RWPE2 (cell line): ENCODE measurements at regions not wholly inside any gene's neighbourhood (a gene's known extent, or its start where the extent isn't known, plus 50 kb on each side); places are given as distances from the start of the nearest gene placed in this dataset.

Experiments
- ATAC-seq: fragments of 200-7000 bp; cut with Tn5 transposase; 3 replicates; pipeline ENCODE4 v1.9.1; 2021; ENCODE audit warnings: low read depth
- DNase-seq: peaks from one replicate; pipeline ENCODE4 v3.0.0-alpha.2; 2020; ENCODE audit warnings: low spot score
- H3K27ac ChIP-seq: fragments of 450-650 bp; 2 replicates; pipeline ENCODE4 v1.5.1; 2017; ENCODE audit warnings: mild to moderate bottlenecking; ENCODE audit not compliant: poor library complexity, severe bottlenecking
- H3K27me3 ChIP-seq: fragments of 250-450 bp; sonication (Bioruptor Pico); 2 replicates; pipeline ENCODE4 v1.5.1; 2021; ENCODE audit warnings: mild to moderate bottlenecking, moderate library complexity; ENCODE audit not compliant: insufficient read depth, poor library complexity, severe bottlenecking
- H3K36me3 ChIP-seq: fragments of 250-450 bp; sonication (Bioruptor Pico); 2 replicates; pipeline ENCODE4 v1.5.1; 2020; ENCODE audit warnings: low read depth, mild to moderate bottlenecking, moderate library complexity
- H3K4me1 ChIP-seq: fragments of 250-450 bp; sonication (Bioruptor Pico); 2 replicates; pipeline ENCODE4 v1.5.1; 2021; ENCODE audit warnings: mild to moderate bottlenecking, moderate library complexity; ENCODE audit not compliant: insufficient read depth, poor library complexity, severe bottlenecking
- H3K4me3 ChIP-seq: fragments of 250-450 bp; sonication (Bioruptor Pico); 2 replicates; pipeline ENCODE4 v1.5.1; 2021; ENCODE audit warnings: mild to moderate bottlenecking, moderate library complexity; ENCODE audit not compliant: severe bottlenecking
- H3K9me3 ChIP-seq: fragments of 250-450 bp; sonication (Bioruptor Pico); 2 replicates; pipeline ENCODE4 v1.5.1; 2021; ENCODE audit warnings: mild to moderate bottlenecking, moderate library complexity; ENCODE audit not compliant: severe bottlenecking
- TF ChIP-seq, protein P1 (sequence below): fragments of 450-650 bp; IDR thresholded peaks from one replicate; pipeline ENCODE4 v1.5.1; 2017; ENCODE audit warnings: mild to moderate bottlenecking, moderate library complexity; ENCODE audit not compliant: poor library complexity, severe bottlenecking

DNA sequence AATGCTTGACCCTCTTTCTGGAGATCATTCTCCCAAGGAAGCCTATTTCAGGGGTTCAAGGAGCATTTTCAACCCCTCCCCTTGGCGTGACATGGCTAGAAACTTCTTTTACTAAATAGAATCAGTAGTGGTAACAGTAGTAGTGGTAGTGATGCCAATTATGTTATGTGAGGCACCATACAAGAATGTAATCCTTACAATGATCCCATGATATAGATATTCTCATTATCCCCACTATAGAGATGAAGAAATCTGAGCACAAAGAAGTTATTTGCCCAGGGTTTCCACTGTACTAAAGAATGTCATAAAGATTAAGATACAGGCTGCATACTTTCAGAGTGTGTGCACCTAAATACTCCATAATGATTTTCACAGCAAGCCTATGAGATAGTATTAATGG lies 155.4 kb upstream of the CLINT1 start:
- TF ChIP-seq, protein P1, sequence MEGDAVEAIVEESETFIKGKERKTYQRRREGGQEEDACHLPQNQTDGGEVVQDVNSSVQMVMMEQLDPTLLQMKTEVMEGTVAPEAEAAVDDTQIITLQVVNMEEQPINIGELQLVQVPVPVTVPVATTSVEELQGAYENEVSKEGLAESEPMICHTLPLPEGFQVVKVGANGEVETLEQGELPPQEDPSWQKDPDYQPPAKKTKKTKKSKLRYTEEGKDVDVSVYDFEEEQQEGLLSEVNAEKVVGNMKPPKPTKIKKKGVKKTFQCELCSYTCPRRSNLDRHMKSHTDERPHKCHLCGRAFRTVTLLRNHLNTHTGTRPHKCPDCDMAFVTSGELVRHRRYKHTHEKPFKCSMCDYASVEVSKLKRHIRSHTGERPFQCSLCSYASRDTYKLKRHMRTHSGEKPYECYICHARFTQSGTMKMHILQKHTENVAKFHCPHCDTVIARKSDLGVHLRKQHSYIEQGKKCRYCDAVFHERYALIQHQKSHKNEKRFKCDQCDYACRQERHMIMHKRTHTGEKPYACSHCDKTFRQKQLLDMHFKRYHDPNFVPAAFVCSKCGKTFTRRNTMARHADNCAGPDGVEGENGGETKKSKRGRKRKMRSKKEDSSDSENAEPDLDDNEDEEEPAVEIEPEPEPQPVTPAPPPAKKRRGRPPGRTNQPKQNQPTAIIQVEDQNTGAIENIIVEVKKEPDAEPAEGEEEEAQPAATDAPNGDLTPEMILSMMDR: peak; percentile 4
- peak; percentile 49; the same call in 1 of the 3 replicates for ATAC-seq
- no peaks in the 10 kb centered on the region for H3K4me1 ChIP-seq
- no peaks in the 10 kb centered on the region for H3K27me3 ChIP-seq
- H3K4me3 ChIP-seq: no peak overlapping the region
- H3K9me3 ChIP-seq: no peaks in the 10 kb centered on the region
- H3K27ac ChIP-seq: no peak overlapping the region
- DNase-seq: no peak
- no peaks in the 10 kb centered on the region for H3K36me3 ChIP-seq

DNA sequence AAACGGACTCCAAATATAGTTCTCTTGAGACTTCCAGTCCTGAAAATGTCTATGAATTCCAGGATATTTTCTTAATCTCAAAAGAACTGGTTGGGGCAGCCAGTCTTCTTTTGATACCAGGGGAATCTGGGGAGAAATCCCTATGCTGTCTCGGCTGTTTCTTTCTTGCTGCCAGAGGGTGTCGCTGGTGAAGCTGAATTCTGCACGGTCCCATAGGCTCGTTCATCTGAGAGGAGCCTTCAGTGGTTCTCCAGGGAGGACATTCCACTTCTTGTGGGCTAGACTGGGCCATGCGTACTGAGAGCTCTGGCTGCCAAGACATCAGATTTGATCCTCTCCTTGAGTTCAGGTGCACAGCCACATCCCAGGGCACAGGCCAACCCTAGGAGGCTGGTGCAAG lies 155.0 kb upstream of the CLINT1 start:
- no peaks in the 10 kb centered on the region for H3K9me3 ChIP-seq
- peak; percentile 71 for ATAC-seq
- H3K27me3 ChIP-seq: no peaks in the 10 kb centered on the region
- no peaks in the 10 kb centered on the region for H3K4me1 ChIP-seq
- no peak overlapping the region for H3K4me3 ChIP-seq
- H3K27ac ChIP-seq: no peak overlapping the region
- TF ChIP-seq, protein P1: peak; percentile 63
- H3K36me3 ChIP-seq: no peaks in the 10 kb centered on the region
- DNase-seq: no peak

DNA sequence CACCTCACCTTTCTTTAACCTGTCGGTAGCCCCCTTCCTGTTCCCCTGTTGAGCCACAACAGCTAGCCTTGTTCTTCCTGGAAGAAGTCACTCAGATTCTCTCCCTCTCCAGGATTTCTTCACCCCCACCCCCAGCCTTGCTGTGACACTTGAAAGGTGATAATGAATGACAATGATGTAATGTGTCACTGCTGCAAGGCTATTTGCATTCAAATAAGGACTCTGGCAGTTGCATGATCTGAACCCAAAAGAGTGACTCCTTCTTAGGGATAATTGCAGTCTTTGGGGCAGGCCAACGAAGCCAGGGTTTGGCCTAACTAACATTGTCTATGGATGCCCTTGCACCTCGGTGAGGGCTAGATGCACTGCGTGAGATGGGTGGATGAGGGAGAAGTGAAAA lies 154.4 kb upstream of the CLINT1 start:
- Histone ChIP-seq H3K27ac (no peak overlapping the region), H3K9me3 (no peaks in the 10 kb centered on the region), H3K36me3 (no peaks in the 10 kb centered on the region), H3K4me3 (no peak overlapping the region), H3K4me1 (no peaks in the 10 kb centered on the region), H3K27me3 (no peaks in the 10 kb centered on the region)
- DNase-seq (no peak), ATAC-seq (no peak)
- TF ChIP-seq, protein P1: no peak

DNA sequence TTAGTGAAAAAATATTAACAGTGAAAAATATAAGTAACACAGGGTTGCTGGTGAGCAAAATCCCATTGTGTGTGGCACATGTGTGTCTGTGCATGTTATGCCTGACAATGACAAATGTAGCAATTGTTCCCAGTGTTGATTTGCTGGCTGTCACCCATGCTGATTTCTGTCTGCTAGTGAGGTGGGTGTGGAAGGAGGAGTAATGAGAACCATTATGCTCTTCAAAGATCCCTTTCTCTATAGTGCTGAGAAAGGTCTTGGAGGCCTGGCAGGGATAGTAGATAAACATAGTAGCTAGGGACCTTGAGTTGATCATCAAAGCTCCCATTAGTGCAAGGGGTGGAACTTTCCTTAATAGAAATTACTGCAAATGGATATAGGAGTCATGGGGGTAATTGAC lies 152.5 kb upstream of the CLINT1 start:
- Histone ChIP-seq H3K9me3 (no peaks in the 10 kb centered on the region), H3K27ac (no peak overlapping the region), H3K4me1 (no peaks in the 10 kb centered on the region), H3K4me3 (no peak overlapping the region), H3K27me3 (no peaks in the 10 kb centered on the region), H3K36me3 (no peaks in the 10 kb centered on the region)
- DNase-seq (no peak), ATAC-seq (no peak)
- TF ChIP-seq, protein P1: no peak

DNA sequence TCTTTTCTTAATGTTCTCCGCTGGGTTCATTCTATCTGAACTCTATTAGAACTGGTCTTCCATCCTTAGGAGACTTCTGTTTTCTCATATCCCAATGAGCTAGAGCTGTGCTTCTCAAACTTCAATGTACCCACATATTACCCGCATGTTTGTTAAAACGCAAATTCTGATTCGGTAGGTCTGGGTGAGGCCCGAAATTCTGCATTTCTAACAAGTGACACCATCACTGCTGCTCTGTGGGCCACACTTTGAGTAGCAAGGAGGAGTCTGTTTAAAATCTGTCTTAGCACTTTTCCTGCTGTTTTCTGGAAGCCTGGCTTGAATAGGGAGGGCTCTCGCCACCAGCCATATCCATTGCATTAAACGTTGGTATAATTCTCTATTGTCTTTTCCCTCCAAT lies 151.9 kb upstream of the CLINT1 start:
- Histone ChIP-seq H3K27ac (no peak overlapping the region), H3K9me3 (no peaks in the 10 kb centered on the region), H3K4me3 (no peak overlapping the region), H3K27me3 (no peaks in the 10 kb centered on the region), H3K4me1 (no peaks in the 10 kb centered on the region), H3K36me3 (no peaks in the 10 kb centered on the region)
- TF ChIP-seq, protein P1: no peak
- no peak for ATAC-seq
- no peak for DNase-seq
